GM08714 (cell line): ENCODE measurements at regions not wholly inside any gene's neighbourhood (a gene's known extent, or its start where the extent isn't known, plus 50 kb on each side); places are given as distances from the start of the nearest gene placed in this dataset.

ENCODE experiments used
- H3K4me3 ChIP-seq: fragments of 200-500 bp; sonication (Bioruptor generic); 2 replicates; pipeline ENCODE4 v1.5.1; 2014; ENCODE audit warnings: mild to moderate bottlenecking, low read length, inconsistent platforms
- ZNF274 ChIP-seq: IDR thresholded peaks from 2 replicates; pipeline ENCODE4 v1.6.1; 2012; ENCODE audit warnings: mild to moderate bottlenecking, low read depth, low read length

DNA sequence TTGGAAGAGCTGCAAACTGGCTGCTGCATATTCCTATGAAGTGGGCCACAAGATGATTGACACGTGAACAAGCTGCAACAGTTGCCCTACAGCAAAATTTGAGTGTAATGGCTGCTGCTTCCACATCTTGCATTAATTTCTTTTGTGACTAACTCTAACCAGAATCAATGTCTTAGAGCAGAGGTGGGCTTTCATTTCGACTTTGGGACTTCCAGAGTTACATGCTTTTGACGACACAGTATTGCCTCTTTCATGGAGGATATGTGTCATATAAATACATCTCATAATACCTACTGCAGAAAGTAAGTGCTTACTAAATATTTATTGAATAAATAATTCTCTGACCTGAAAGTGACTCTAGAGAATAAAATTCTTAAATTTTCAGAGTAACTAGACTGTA, 340.7 kb upstream of the KCNH8 start:
- TF ChIP-seq ZNF274 = no peak
- no peak overlapping the region for H3K4me3 ChIP-seq

DNA sequence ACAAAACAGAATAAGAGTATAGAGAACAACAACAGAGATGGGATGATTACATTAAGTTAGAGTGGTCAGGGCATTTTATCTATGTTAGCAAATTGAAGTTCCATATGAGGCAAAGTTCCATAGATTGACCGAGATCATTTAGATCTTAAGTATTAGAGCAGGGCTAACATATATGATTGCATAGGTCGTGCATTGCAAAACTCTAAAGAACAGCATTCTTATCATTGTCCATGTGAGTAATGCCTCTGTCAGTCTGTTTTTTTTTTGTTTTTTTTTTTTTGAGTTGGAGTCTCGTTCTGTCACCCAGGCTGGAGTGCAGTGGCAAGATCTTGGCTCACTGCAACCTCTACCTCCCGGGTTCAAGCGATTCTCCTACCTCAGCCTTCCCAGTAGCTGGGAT, 341.7 kb upstream of the KCNH8 start:
- TF ChIP-seq ZNF274 = no peak
- H3K4me3 ChIP-seq = no peak overlapping the region

DNA sequence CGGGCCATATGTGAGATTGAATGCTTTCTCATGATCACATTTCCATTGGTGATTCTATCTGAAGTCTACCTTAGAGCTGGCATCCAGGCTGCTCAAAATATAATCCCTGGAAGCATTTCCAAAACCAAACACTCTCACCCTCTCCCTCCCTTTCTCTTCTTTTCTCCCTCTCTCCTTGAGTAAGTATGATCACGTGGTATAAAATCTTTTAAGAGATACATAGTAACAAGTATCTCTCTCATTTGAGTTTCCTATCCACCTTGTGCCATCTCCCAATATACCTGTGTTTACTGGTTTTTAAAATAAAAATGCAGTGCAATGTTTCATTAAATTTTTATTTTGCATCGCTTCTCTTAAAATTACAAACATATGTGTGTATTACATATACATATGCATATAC, 350.9 kb upstream of the KCNH8 start:
- no peak for TF ChIP-seq ZNF274
- H3K4me3 ChIP-seq = no peak overlapping the region

DNA sequence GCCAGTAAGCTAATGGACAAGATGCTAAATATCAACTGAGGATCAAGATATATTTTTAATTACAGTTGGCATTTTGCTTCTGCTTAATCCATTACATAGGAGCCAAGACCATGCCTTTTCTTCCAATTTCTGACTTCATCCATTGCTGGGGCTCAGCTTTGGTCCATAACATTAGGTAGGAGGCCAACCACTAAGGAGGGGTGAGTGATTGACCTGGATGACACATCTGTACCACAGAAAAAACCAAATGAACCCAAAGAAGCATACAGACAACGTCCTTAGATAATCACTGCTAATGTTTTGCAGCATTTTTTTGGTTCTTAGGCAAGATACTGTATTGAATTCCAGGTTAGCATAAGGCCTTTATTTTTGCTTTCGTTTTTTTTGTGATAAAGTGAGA, 353.2 kb upstream of the KCNH8 start:
- TF ChIP-seq ZNF274 = no peak
- H3K4me3 ChIP-seq = no peak overlapping the region

DNA sequence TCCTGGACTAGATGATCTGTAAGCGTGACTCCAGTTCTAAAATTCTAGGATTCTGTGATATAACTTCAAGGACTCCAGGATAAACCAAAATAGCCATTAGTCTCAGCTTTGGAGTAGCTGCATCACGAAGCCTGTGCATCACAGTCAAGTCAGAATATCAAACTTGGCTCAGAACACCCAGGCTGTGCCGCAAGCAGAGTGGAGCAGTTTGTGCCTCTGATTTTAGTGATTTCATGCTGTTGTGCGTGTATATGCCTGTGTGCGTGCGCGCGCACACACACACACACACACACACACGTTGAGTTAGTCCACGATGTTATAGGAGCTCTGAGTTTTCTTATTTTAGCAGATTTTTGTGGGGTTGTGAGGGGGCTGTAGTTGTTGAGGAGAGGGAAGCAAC, 356.6 kb upstream of the KCNH8 start:
- TF ChIP-seq ZNF274 = no peak

DNA sequence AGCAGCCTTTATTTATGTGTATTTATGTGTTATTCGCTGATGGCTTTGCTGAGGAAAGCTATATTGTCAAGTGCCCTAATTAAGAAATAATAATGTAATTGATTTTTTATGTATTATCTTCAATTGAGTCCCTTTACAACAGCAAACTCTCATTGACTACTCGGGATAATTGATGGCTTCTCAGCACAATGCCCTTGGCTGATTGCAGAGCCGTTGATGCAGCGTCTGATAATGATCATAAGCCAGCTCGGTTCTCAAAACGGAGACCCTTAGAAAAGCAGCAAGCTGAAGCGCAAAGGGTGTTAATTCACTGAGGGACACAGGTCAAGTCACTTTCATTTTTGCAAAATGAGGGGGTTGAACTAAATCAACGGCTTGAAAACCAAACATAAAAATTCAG, 357.1 kb upstream of the KCNH8 start:
- no peak overlapping the region for H3K4me3 ChIP-seq
- TF ChIP-seq ZNF274 = no peak

More for the DNA sequence above, 356.6 kb upstream of the KCNH8 start:
- H3K4me3 ChIP-seq = no peak overlapping the region

DNA sequence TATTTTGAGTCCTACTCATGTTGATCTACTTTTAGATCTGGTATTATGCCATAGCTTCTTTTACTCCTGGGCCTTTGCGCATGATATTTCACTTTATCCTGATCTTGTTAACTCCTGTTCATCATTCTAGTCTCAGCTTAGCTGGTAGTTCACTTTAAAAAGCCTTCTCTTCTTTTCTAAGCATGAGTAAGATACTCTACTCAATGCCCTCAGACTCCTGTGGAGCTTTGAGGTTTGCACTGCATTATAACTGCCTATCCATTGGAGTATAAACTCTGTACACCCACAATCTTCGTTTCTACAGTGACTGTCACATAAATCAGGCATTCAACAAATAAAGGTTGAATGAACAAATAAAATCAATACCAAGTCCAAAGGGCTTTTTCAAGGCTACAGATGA, 357.9 kb upstream of the KCNH8 start:
- no peak overlapping the region for H3K4me3 ChIP-seq
- TF ChIP-seq ZNF274 = no peak

DNA sequence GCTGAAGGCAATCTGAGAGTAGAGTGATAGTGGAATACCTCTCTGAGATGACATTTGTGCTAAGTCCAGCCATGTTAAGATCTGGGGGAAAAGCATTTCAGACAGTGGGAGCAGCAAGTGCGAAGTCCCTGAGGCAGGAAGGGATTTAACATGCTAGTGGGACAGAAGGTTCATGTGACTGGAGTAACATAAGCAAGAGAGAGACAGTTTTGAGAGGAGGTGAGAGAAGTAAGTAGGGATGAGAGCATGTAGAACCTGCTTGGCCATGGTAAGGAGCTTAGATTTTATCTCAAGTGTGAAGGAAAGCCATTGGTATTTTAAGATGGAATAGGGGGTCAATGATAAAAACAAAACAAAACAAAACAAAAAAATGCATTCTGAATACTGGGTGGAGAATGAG, 358.6 kb upstream of the KCNH8 start:
- no peak for TF ChIP-seq ZNF274

DNA sequence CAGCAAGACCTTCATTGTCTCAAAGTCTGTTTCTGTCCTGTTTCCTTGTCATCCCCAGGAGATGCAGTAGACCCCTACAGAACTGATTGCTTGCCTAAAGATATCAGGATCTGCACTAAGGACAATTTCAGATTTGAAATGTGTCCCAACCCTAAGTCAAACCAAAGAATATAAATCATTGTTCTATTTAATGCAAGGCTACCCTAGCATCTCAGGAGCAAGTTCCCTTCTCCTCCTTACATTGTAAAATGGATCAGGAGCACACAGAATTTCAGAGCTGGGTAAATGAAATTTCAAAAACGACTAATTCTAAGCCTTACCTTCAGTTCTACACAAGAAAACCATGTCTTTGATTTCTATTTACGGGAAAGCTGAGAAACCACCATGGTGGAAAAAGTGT, 360.9 kb upstream of the KCNH8 start:
- no peak for TF ChIP-seq ZNF274
- no peak overlapping the region for H3K4me3 ChIP-seq

More for the DNA sequence above, 358.6 kb upstream of the KCNH8 start:
- no peak overlapping the region for H3K4me3 ChIP-seq

DNA sequence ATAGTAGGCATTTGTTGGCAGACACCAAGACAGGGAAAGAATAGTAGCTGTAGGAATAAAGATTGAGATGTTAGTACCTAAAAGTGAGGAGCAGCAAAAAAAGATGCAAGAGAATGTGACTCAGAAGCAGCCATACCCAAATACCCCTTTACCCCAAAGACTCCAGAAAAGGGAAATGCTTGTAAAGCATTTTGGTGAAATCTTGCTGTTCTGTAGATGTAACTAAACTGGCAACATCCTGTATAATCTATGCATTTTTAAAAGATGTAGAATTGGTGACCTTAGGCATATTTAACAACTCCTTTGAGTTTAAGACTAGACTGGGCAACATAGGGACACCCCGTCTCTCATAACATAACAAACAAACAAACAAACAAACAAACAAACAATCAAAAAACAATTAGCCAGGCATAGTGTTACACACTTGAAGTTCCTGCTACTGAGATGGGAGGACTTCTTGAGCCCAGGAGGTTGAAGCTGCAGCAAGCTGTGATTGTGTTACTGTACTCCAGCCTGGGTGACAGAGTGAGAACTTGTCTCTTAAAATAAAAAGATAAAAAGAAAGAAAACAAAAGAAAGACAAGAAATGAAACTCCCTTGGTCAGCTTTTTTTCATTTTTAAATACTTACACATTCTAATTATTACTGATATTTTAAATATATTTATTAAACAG, 361.5 kb upstream of the KCNH8 start:
- TF ChIP-seq ZNF274 = no peak
- H3K4me3 ChIP-seq = no peak overlapping the region

DNA sequence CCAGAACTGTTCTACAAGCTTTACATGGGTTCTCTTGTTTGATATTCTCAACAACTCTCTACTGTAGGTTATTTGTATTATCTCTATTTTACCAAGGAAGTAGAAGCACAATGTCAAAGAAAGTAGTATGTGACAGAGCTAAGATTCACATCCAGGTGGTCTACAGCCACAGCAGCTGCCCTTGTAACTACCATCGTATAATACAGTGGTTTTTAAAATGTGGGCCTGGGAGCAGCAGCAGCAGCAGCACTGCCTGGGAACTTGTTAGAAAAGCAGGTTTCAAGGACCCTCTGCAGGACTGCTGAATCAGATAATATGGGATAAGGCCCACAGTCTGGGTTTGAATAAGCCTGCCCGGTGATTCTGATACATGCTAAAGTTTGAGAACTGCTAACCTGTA, 357.1 kb upstream of the SATB1 start:
- no peak for TF ChIP-seq ZNF274
- H3K4me3 ChIP-seq = no peak overlapping the region

DNA sequence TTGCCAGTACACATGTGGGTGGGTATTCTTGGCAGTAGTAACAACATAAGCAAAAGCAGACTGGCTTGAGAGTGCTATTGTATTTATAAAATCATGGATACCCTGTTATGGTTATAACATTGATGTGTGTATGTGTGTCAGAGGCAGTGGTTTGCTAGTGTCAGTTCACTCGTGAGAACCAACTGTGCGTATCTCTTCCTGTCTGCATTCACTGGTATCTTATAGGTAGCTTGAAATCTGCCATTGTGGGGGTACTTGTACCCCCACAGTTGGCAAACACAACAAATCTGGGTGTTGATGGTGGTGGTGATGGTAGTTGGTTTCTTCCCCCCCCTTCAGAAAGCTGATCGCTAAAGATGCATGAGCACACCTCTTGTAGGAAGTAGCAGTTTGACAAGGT, 355.8 kb upstream of the SATB1 start:
- no peak for TF ChIP-seq ZNF274
- H3K4me3 ChIP-seq = no peak overlapping the region

DNA sequence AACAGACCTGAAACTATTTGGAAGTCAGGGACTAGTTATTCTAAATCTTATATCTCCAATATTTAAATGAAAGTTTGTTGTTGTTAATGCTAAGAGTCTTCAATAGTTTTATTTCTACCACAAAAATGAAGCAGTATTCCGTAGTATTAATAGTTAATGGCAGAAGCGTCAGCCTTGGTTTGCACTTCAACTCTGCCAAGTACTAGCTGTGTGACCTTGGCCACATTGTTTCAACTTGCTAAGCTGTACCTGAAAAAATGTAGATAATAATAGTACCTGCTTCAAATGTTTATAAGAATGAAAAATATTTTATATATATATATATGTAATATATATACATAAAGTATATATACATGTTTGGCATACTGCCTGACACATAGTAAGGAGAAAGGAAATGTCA, 354.6 kb upstream of the SATB1 start:
- no peak overlapping the region for H3K4me3 ChIP-seq
- TF ChIP-seq ZNF274 = no peak

DNA sequence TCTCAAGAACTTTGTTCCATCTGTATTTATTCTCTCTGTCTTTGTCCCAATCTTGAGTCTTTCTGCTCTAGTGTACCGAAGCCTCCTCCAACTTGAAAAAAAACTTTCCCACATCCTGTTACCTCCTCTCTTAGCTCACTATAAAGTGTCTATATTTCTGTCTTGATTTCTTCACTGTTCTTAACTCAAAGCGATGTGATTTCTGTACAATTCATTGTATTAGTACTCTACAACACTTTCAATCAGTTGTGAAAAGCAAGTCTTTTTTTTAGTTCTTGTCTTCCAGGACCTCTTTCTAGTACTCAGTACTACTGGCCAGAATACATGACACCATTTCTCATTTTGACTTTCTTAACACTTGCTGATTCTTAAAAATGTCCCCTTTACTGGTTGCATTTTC, 353.5 kb upstream of the SATB1 start:
- TF ChIP-seq ZNF274 = no peak
- H3K4me3 ChIP-seq = no peak overlapping the region

DNA sequence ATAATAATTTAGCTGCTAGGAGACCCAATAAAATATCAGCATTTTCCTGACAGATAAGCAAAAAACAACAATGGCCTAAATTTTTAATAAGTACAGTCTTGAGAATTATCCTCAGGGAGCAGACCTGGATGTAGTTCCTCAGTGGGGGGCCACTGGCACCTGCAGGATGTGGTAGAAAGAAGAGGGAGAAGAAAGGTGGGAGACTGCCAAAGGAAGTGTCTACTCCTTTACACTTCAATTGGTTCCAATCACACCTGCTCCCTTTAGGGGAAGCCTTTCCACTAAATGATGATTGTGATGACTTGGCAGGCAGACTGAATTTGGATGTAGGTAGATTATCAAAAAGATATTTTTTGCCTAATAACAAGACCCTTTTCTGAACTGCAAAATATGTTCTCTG, 353.0 kb upstream of the SATB1 start:
- no peak for TF ChIP-seq ZNF274
- no peak overlapping the region for H3K4me3 ChIP-seq

DNA sequence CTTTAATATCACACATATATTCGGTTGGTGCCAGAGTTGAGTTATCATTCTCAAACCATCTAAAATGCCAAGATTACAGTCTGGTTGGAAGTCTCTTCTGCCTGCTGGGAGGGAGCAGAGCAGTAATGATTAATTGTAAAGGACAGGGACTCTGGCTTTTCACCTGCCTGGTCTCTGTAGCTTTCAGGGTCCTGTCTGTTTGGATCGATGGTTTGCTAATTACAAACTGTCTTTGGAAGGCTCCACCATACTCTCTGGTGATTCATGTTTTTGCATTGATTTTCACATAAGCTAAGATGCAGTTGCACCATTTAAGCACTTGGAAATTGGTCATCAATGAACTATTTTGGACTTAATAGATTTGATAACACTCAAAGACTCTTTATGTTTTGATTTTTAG, 350.4 kb upstream of the SATB1 start:
- H3K4me3 ChIP-seq = no peak overlapping the region
- TF ChIP-seq ZNF274 = no peak
